Esophagus muscularis mucosa (tissue), 4 donors: ENCODE measurements at regions not wholly inside any gene's neighbourhood (a gene's known extent, or its start where the extent isn't known, plus 50 kb on each side); places are given as distances from the start of the nearest gene placed in this dataset.

Experiments used
- DNase-seq: peaks from one replicate; pipeline ENCODE4 v3.0.0-alpha.2; 2017; ENCODE audit errors: extremely low spot score
- H3K27ac ChIP-seq, 4 donors: fragments of 200-600 bp; sonication (generic); replicated peaks in 1 of 4; 1 replicate in 3 of 4; 2 replicates in 1 of 4; pipeline ENCODE4 v1.5.1; 2016 to 2019; ENCODE audit warnings: mild to moderate bottlenecking in 1 of 4
- H3K27me3 ChIP-seq, 4 donors: fragments of 200-600 bp; sonication (generic); one replicate each; pipeline versions ENCODE4 v1.5.1 to v1.6.0; 2016 to 2019
- H3K36me3 ChIP-seq, 4 donors: fragments of 200-600 bp; sonication (generic); one replicate each; pipeline ENCODE4 v1.5.1; 2016 to 2019
- H3K4me1 ChIP-seq, 4 donors: fragments of 200-600 bp; sonication (generic); one replicate each; pipeline ENCODE4 v1.5.1; 2016 to 2019
- H3K4me3 ChIP-seq, 4 donors: fragments of 200-600 bp; sonication (generic); 1 replicate in 2 of 4; 2 replicates in 2 of 4; pipeline ENCODE4 v1.5.1; 2016 to 2019; ENCODE audit warnings: mild to moderate bottlenecking in 4 of 4, moderate library complexity in 1 of 4
- H3K9me3 ChIP-seq, 4 donors: fragments of 200-600 bp; sonication (generic); 1 replicate in 3 of 4; 2 replicates in 1 of 4; pipeline ENCODE4 v1.5.1; 2016 to 2019
- EP300 ChIP-seq: sonication (generic); formaldehyde crosslinking; IDR thresholded peaks from one replicate; pipeline ENCODE4 v1.6.1; 2017; ENCODE audit warnings: antibody characterized with exemption
- POLR2A ChIP-seq: fragments of 450-650 bp; IDR thresholded peaks from one replicate; pipeline ENCODE4 v1.6.1; 2017; ENCODE audit warnings: antibody characterized with exemption, moderate library complexity, mild to moderate bottlenecking, low read depth
- POLR2AphosphoS5 ChIP-seq, 2 donors: sonication (generic); formaldehyde crosslinking; IDR thresholded peaks; one replicate each; pipeline ENCODE4 v1.6.1; 2017; ENCODE audit warnings: antibody characterized with exemption in 2 of 2
- WGBS: methylation state at CpG from one replicate; pipeline ENCODE4 v1.1.5; 2018; 5-methylcytosine and 5-hydroxymethylcytosine counted together
- intact Hi-C: fragments of 100-400 bp; cut with DNase I; formaldehyde crosslinking; loops from one replicate; pipeline ENCODE4 v1.15.1; 2023
- TF ChIP-seq, protein P1 (sequence below), 3 experiments: fragments of 200-600 bp in 2 of 3; fragments of 450-650 bp in 1 of 3; sonication (generic) in 2 of 3; IDR thresholded peaks; one replicate each; pipeline ENCODE4 v1.5.1; 2017 to 2019; ENCODE audit warnings: antibody characterized with exemption in 3 of 3, mild to moderate bottlenecking in 2 of 3, moderate library complexity in 1 of 3

- peaks cover 0 to 32% (median 0%) of the 10 kb centered on the region in 4 donors for H3K27me3 ChIP-seq
- no peak overlapping the region for H3K27ac ChIP-seq
- intact Hi-C loops = no loop called here
- H3K4me3 ChIP-seq = no peak overlapping the region
- TF ChIP-seq POLR2A (no peak), POLR2AphosphoS5 (IDR thresholded peaks at IDR 0.05) (no peak), EP300 (no peak)
- TF ChIP-seq, protein P1, sequence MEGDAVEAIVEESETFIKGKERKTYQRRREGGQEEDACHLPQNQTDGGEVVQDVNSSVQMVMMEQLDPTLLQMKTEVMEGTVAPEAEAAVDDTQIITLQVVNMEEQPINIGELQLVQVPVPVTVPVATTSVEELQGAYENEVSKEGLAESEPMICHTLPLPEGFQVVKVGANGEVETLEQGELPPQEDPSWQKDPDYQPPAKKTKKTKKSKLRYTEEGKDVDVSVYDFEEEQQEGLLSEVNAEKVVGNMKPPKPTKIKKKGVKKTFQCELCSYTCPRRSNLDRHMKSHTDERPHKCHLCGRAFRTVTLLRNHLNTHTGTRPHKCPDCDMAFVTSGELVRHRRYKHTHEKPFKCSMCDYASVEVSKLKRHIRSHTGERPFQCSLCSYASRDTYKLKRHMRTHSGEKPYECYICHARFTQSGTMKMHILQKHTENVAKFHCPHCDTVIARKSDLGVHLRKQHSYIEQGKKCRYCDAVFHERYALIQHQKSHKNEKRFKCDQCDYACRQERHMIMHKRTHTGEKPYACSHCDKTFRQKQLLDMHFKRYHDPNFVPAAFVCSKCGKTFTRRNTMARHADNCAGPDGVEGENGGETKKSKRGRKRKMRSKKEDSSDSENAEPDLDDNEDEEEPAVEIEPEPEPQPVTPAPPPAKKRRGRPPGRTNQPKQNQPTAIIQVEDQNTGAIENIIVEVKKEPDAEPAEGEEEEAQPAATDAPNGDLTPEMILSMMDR (IDR thresholded peaks at IDR 0.05) = no peak
- peaks cover 0 to 2% (median 0%) of the 10 kb centered on the region in 4 donors for H3K4me1 ChIP-seq
- no peaks in the 10 kb centered on the region for H3K36me3 ChIP-seq
- no peaks in the 10 kb centered on the region for H3K9me3 ChIP-seq
- no peak for DNase-seq
- 61% methylated on average over 7 of the region's 7 CpGs for WGBS
Observed at GRCh38 chr17:73777131-73777449, 132.8 kb upstream of the SDK2 start.

- no peaks in the 10 kb centered on the region for H3K9me3 ChIP-seq
- no peaks in the 10 kb centered on the region for H3K36me3 ChIP-seq
- 19% methylated on average over 6 of the region's 6 CpGs for WGBS
- intact Hi-C loops = no loop called here
- no peak for DNase-seq
- peaks cover 0 to 76% (median 0%) of the 10 kb centered on the region in 4 donors for H3K27me3 ChIP-seq
- H3K27ac ChIP-seq = no peak overlapping the region
- peaks cover 6 to 13% (median 9%) of the 10 kb centered on the region in 4 donors for H3K4me1 ChIP-seq
- TF ChIP-seq EP300 (no peak), POLR2A (no peak), POLR2AphosphoS5 (IDR thresholded peaks at IDR 0.05) (no peak)
- TF ChIP-seq, protein P1 (IDR thresholded peaks at IDR 0.05) = no peak
- no peak overlapping the region for H3K4me3 ChIP-seq
Observed at GRCh38 chr17:73782231-73782630, 138.0 kb upstream of the SDK2 start.

- no peaks in the 10 kb centered on the region for H3K9me3 ChIP-seq
- H3K4me3 ChIP-seq = no peak overlapping the region
- TF ChIP-seq POLR2A (no peak), POLR2AphosphoS5 (IDR thresholded peaks at IDR 0.05) (no peak), EP300 (no peak)
- TF ChIP-seq, protein P1 (IDR thresholded peaks at IDR 0.05) = no peak
- H3K27ac ChIP-seq = no peak overlapping the region
- intact Hi-C loops = no loop called here
- H3K36me3 ChIP-seq = no peaks in the 10 kb centered on the region
- no peak for DNase-seq
- H3K27me3 ChIP-seq = peaks cover 0 to 76% (median 0%) of the 10 kb centered on the region in 4 donors
- 77% methylated on average over 9 of the region's 11 CpGs for WGBS
- peaks cover 6 to 13% (median 9%) of the 10 kb centered on the region in 4 donors for H3K4me1 ChIP-seq
Observed at GRCh38 chr17:73782641-73783381, 138.6 kb upstream of the SDK2 start.

- WGBS = 75% methylated on average over 6 of the region's 6 CpGs
- DNase-seq = no peak
- Histone ChIP-seq H3K27me3 (peaks cover 0 to 78% (median 0%) of the 10 kb centered on the region in 4 donors), H3K36me3 (no peaks in the 10 kb centered on the region), H3K27ac (no peak overlapping the region), H3K9me3 (no peaks in the 10 kb centered on the region), H3K4me1 (peaks cover 6 to 13% (median 9%) of the 10 kb centered on the region in 4 donors), H3K4me3 (no peak overlapping the region)
- TF ChIP-seq EP300 (no peak), POLR2A (no peak), POLR2AphosphoS5 (IDR thresholded peaks at IDR 0.05) (no peak)
- TF ChIP-seq, protein P1 (IDR thresholded peaks at IDR 0.05) = no peak
- intact Hi-C loops = no loop called here
Observed at GRCh38 chr17:73783382-73783766, 139.1 kb upstream of the SDK2 start.
